Left ventricle myocardium inferior (tissue), 1 donor: ENCODE measurements at regions not wholly inside any gene's neighbourhood (a gene's known extent, or its start where the extent isn't known, plus 50 kb on each side); places are given as distances from the start of the nearest gene placed in this dataset.

Experiments
- DNase-seq: peaks from one replicate; pipeline ENCODE4 v3.0.0-alpha.2; 2020
- H3K27ac ChIP-seq: fragments of 200-600 bp; replicated peaks from 2 replicates; pipeline ENCODE4 v1.8.0; 2021
- H3K27me3 ChIP-seq: fragments of 200-600 bp; 2 replicates; pipeline ENCODE4 v1.8.0; 2021; ENCODE audit warnings: low read depth
- H3K36me3 ChIP-seq: fragments of 200-600 bp; 2 replicates; pipeline ENCODE4 v1.8.0; 2021
- H3K4me1 ChIP-seq: fragments of 200-600 bp; 2 replicates; pipeline ENCODE4 v1.8.0; 2021
- H3K4me3 ChIP-seq: fragments of 200-600 bp; 2 replicates; pipeline ENCODE4 v1.8.0; 2021; ENCODE audit warnings: mild to moderate bottlenecking, moderate library complexity
- H3K9me3 ChIP-seq: fragments of 200-600 bp; replicated peaks from 2 replicates; pipeline ENCODE4 v1.8.0; 2021
- intact Hi-C: fragments of 100-400 bp; cut with micrococcal nuclease; formaldehyde crosslinking; loops from one replicate; pipeline ENCODE4 v1.11.0; 2022
- TF ChIP-seq, protein P1 (sequence below): fragments of 200-600 bp; IDR thresholded peaks from 2 replicates; pipeline ENCODE4 v1.8.0; 2021; ENCODE audit warnings: antibody characterized with exemption, mild to moderate bottlenecking, borderline replicate concordance
- donor health status: DM: no; HTN: yes; CAD: no; lungs with severe emphysema.

DNA sequence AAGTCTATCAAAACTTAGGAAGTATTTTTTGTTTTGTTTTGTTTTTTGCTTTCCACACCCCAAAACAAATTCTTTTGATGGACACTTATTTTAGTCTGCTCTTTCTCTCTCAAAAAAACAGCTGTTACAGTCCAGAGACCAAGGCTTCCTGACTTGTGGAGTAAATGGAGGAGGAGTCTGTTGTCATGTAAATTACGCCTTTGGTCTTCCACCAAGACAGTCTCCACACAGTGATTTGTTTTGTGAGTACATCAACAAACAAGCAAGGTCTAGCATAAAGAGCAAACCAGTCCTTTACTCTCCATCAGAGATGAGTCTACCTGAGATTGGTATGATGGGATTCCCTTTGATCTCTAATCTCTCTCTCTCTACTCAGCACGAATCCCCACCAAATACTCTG, 588.0 kb upstream of the ARID1B start:
- intact Hi-C loops = no loop called here
- Histone ChIP-seq H3K4me3 (no peak overlapping the region), H3K27me3 (no peaks in the 10 kb centered on the region), H3K36me3 (no peaks in the 10 kb centered on the region), H3K27ac (no peak overlapping the region), H3K9me3 (no peaks in the 10 kb centered on the region), H3K4me1 (no peaks in the 10 kb centered on the region)
- DNase-seq = no peak
- TF ChIP-seq, protein P1, sequence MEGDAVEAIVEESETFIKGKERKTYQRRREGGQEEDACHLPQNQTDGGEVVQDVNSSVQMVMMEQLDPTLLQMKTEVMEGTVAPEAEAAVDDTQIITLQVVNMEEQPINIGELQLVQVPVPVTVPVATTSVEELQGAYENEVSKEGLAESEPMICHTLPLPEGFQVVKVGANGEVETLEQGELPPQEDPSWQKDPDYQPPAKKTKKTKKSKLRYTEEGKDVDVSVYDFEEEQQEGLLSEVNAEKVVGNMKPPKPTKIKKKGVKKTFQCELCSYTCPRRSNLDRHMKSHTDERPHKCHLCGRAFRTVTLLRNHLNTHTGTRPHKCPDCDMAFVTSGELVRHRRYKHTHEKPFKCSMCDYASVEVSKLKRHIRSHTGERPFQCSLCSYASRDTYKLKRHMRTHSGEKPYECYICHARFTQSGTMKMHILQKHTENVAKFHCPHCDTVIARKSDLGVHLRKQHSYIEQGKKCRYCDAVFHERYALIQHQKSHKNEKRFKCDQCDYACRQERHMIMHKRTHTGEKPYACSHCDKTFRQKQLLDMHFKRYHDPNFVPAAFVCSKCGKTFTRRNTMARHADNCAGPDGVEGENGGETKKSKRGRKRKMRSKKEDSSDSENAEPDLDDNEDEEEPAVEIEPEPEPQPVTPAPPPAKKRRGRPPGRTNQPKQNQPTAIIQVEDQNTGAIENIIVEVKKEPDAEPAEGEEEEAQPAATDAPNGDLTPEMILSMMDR = no peak

GRCh38 chr6:156185113-156185512, 592.1 kb upstream of the ARID1B start:
- no peak for DNase-seq
- peaks cover 8% of the 10 kb centered on the region for H3K4me1 ChIP-seq
- intact Hi-C loops = no loop called here

DNA sequence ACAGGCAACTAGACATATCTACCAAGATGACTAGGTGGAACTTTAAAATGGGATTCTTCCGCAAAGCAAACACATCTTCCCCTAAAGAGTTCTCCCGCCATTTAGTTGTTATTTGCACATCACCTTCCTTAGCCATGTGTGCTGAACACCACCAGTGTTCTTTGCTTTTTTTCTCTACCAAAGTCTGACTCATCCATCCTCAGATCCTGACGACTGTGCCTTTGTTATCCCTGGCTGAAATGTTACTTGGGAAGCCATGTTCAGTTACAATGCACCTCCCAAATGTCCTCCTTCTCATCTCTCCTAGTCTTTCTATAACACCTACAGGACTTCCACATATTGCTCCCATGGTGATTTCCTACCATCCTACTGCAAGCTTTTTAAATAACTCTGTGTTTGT, 593.5 kb upstream of the ARID1B start:
- no peaks in the 10 kb centered on the region for H3K27me3 ChIP-seq
- peaks cover 8% of the 10 kb centered on the region for H3K4me1 ChIP-seq
- no peak for DNase-seq
- intact Hi-C loops = no loop called here
- no peak overlapping the region for H3K4me3 ChIP-seq
- H3K27ac ChIP-seq = no peak overlapping the region
- no peaks in the 10 kb centered on the region for H3K36me3 ChIP-seq
- TF ChIP-seq, protein P1 = no peak
- H3K9me3 ChIP-seq = no peaks in the 10 kb centered on the region

More at GRCh38 chr6:156185113-156185512, 592.1 kb upstream of the ARID1B start:
- Histone ChIP-seq H3K9me3 (no peaks in the 10 kb centered on the region), H3K27me3 (no peaks in the 10 kb centered on the region), H3K36me3 (no peaks in the 10 kb centered on the region), H3K4me3 (no peak overlapping the region), H3K27ac (no peak overlapping the region)
- TF ChIP-seq, protein P1 = no peak

DNA sequence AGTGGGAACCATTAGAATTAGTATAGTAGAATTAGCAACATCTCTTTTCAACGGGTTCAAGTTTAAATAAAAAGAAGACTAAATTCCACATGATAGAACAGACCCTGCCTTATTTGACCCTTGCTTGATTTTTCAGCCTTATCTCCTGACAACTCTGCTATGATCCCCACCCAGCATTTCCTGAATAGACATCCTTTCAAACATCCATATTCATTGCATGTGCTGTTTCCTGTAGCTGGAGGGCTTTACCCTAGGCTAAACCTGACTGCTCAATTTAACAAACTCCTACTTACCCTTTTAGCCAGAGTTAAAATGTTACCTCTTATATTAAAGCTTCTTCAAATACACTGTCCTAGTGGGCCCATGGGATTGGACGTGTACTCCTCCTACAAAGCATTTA, 594.8 kb upstream of the ARID1B start:
- intact Hi-C loops = no loop called here
- TF ChIP-seq, protein P1 = no peak
- H3K4me3 ChIP-seq = no peak overlapping the region
- H3K27me3 ChIP-seq = no peaks in the 10 kb centered on the region
- H3K36me3 ChIP-seq = no peaks in the 10 kb centered on the region
- H3K9me3 ChIP-seq = no peaks in the 10 kb centered on the region
- DNase-seq = no peak
- peaks cover 8% of the 10 kb centered on the region for H3K4me1 ChIP-seq
- H3K27ac ChIP-seq = no peak overlapping the region

DNA sequence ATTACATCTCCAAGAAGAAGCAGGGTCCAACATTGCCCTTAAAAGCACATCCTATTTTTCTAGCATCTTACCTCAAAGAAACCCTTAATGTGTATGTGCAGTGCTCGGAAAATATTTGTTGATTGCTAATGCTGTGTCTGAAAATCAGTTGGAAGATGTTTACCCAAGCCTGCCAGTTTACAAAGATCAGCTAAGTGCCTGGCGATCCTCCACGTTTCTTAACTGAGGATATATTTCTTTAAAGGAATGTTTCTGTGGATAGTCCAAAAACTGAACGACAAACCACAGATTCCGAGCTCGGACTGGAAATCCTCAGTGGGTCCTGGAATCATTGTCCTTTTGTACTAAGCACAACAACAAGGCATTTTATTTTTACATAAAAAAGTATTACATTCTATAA, 595.7 kb upstream of the ARID1B start:
- no peaks in the 10 kb centered on the region for H3K27me3 ChIP-seq
- no peaks in the 10 kb centered on the region for H3K9me3 ChIP-seq
- no peak overlapping the region for H3K27ac ChIP-seq
- no peaks in the 10 kb centered on the region for H3K36me3 ChIP-seq
- no peak for DNase-seq
- TF ChIP-seq, protein P1 = no peak
- no peak overlapping the region for H3K4me3 ChIP-seq
- H3K4me1 ChIP-seq = peaks cover 8% of the 10 kb centered on the region
- intact Hi-C loops = no loop called here

- TF ChIP-seq, protein P1 = peak; percentile 57
- H3K4me1 ChIP-seq = no peaks in the 10 kb centered on the region
- H3K27ac ChIP-seq = peak overlapping the region; percentile 67
- H3K36me3 ChIP-seq = no peaks in the 10 kb centered on the region
- peak overlapping the region; percentile 37 for H3K4me3 ChIP-seq
- peak; percentile 42 for DNase-seq
- no peaks in the 10 kb centered on the region for H3K9me3 ChIP-seq
- intact Hi-C loops = no loop called here
- H3K27me3 ChIP-seq = no peaks in the 10 kb centered on the region
Measured at GRCh38 chr6:156175971-156176421, 601.2 kb upstream of the ARID1B start.
